Hepatocyte (in vitro differentiated cells): ENCODE measurements at regions not wholly inside any gene's neighbourhood (a gene's known extent, or its start where the extent isn't known, plus 50 kb on each side); places are given as distances from the start of the nearest gene placed in this dataset.

Experiments
- DNase-seq: peaks from one replicate; pipeline ENCODE4 v3.0.0-alpha.2; 2016; ENCODE audit warnings: low spot score
- H2AFZ ChIP-seq: fragments of 200-600 bp; sonication (generic); 2 replicates; pipeline ENCODE4 v1.6.0; 2016; ENCODE audit warnings: antibody characterized with exemption, mild to moderate bottlenecking
- H3K27ac ChIP-seq: fragments of 200-600 bp; sonication (generic); 2 replicates; pipeline ENCODE4 v1.5.1; 2016; ENCODE audit warnings: mild to moderate bottlenecking
- H3K27me3 ChIP-seq: fragments of 200-600 bp; sonication (generic); 2 replicates; pipeline ENCODE4 v1.6.1; 2016
- H3K36me3 ChIP-seq: fragments of 200-600 bp; sonication (generic); replicated peaks from 2 replicates; pipeline ENCODE4 v1.5.1; 2016; ENCODE audit warnings: low read depth; ENCODE audit not compliant: insufficient read depth
- H3K4me1 ChIP-seq: fragments of 200-600 bp; sonication (generic); 2 replicates; pipeline ENCODE4 v1.5.1; 2016; ENCODE audit warnings: mild to moderate bottlenecking, moderate library complexity; ENCODE audit not compliant: insufficient read depth
- H3K4me2 ChIP-seq: fragments of 200-600 bp; sonication (generic); 2 replicates; pipeline ENCODE4 v1.6.0; 2016
- H3K4me3 ChIP-seq: fragments of 200-600 bp; sonication (generic); 2 replicates; pipeline ENCODE4 v1.5.1; 2016; ENCODE audit warnings: mild to moderate bottlenecking
- H3K79me2 ChIP-seq: fragments of 200-600 bp; sonication (generic); 2 replicates; pipeline ENCODE4 v1.6.0; 2017; ENCODE audit warnings: mild to moderate bottlenecking
- H3K9me2 ChIP-seq: fragments of 200-600 bp; sonication (generic); replicated peaks from 2 replicates; pipeline ENCODE4 v1.6.0; 2017; ENCODE audit warnings: mild to moderate bottlenecking; ENCODE audit not compliant: insufficient read depth
- H3K9me3 ChIP-seq: fragments of 200-600 bp; sonication (generic); 2 replicates; pipeline ENCODE4 v1.5.1; 2016; ENCODE audit warnings: low read depth, mild to moderate bottlenecking
- H4K20me1 ChIP-seq: fragments of 200-600 bp; sonication (generic); 2 replicates; pipeline ENCODE4 v1.6.0; 2016; ENCODE audit warnings: mild to moderate bottlenecking; ENCODE audit not compliant: insufficient read depth, poor library complexity, severe bottlenecking
- EZH2 ChIP-seq: fragments of 200-600 bp; sonication (generic); IDR thresholded peaks from 2 replicates; pipeline ENCODE4 v1.6.1; 2016; ENCODE audit warnings: antibody characterized with exemption, mild to moderate bottlenecking, borderline replicate concordance
- EZH2phosphoT487 ChIP-seq: fragments of 200-600 bp; sonication (generic); IDR thresholded peaks from one replicate; pipeline ENCODE4 v1.6.1; 2018; ENCODE audit warnings: antibody characterized with exemption, mild to moderate bottlenecking, low read depth, moderate library complexity; ENCODE audit not compliant: unreplicated experiment, severe bottlenecking
- WGBS: methylation state at CpG from one replicate; pipeline ENCODE4 v1.1.6; 2016; ENCODE audit warnings: low lambda C conversion rate; ENCODE audit errors: missing lambda C conversion rate; 5-methylcytosine and 5-hydroxymethylcytosine counted together
- TF ChIP-seq, protein P1 (sequence below): fragments of 200-600 bp; sonication (generic); IDR thresholded peaks from 2 replicates; pipeline ENCODE4 v1.5.1; 2016; ENCODE audit warnings: antibody characterized with exemption, mild to moderate bottlenecking; ENCODE audit not compliant: poor library complexity

DNA sequence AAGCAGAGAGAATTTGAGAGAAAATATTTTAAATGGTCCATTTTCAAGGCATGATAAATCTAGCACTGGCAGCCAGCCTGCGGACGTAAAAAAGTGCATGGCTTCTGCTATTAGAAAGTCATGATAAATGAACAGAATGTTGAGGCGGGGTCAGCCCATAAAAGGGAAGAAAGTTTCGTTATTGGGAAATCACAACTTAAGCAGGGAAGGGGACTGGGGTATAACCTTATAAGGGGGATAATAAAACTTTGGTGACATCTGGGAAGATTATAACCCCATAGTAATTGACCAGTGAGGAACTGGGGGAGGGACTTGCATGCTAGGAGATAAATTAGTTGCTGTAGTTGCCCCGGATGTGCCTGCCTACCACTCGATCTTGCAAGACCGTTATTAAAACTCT, 88.4 kb upstream of the PLSCR4 start:
- Histone ChIP-seq H3K9me2 (no peaks in the 10 kb centered on the region), H3K4me1 (no peaks in the 10 kb centered on the region), H4K20me1 (no peaks in the 10 kb centered on the region), H3K36me3 (no peaks in the 10 kb centered on the region), H3K27ac (no peak overlapping the region), H3K4me3 (no peak overlapping the region), H2AFZ (no peak overlapping the region), H3K27me3 (no peaks in the 10 kb centered on the region), H3K79me2 (no peaks in the 10 kb centered on the region), H3K4me2 (no peak overlapping the region), H3K9me3 (no peaks in the 10 kb centered on the region)
- DNase-seq, result no peak
- 90% methylated on average over 7 of the region's 7 CpGs for whole genome bisulfite sequencing
- TF ChIP-seq EZH2 (no peak), EZH2phosphoT487 (no peak)
- TF ChIP-seq, protein P1, sequence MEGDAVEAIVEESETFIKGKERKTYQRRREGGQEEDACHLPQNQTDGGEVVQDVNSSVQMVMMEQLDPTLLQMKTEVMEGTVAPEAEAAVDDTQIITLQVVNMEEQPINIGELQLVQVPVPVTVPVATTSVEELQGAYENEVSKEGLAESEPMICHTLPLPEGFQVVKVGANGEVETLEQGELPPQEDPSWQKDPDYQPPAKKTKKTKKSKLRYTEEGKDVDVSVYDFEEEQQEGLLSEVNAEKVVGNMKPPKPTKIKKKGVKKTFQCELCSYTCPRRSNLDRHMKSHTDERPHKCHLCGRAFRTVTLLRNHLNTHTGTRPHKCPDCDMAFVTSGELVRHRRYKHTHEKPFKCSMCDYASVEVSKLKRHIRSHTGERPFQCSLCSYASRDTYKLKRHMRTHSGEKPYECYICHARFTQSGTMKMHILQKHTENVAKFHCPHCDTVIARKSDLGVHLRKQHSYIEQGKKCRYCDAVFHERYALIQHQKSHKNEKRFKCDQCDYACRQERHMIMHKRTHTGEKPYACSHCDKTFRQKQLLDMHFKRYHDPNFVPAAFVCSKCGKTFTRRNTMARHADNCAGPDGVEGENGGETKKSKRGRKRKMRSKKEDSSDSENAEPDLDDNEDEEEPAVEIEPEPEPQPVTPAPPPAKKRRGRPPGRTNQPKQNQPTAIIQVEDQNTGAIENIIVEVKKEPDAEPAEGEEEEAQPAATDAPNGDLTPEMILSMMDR, result no peak

DNA sequence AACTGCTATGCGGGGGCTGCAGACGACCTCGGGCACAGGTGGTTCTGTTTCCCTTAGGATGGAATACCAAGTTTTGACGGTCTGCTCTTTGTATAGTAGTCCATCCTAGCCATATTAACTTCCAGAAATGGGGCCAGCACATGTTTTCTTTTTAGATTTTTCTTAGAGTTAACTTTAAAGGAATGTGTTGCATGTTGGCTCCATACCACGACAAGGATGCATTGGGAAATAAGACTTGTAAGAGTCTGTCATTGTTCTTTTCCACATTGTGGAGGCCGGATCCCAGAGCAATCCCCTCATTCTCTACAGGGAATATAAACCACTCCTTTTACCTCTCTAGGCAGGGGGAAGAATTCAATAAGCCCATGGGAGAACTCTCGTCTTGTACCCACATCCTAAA, 87.1 kb upstream of the PLSCR4 start:
- no peak overlapping the region for H3K4me3 ChIP-seq
- no peak overlapping the region for H2AFZ ChIP-seq
- 94% methylated on average over 7 of the region's 7 CpGs for whole genome bisulfite sequencing
- no peak for DNase-seq
- TF ChIP-seq EZH2phosphoT487 (no peak), EZH2 (no peak)
- TF ChIP-seq, protein P1, result no peak
- H3K4me2 ChIP-seq, result no peak overlapping the region
- H3K79me2 ChIP-seq, result no peaks in the 10 kb centered on the region
- H3K36me3 ChIP-seq, result no peaks in the 10 kb centered on the region
- H3K9me2 ChIP-seq, result no peaks in the 10 kb centered on the region
- no peak overlapping the region for H3K27ac ChIP-seq
- H3K27me3 ChIP-seq, result no peaks in the 10 kb centered on the region
- H3K4me1 ChIP-seq, result no peaks in the 10 kb centered on the region
- no peaks in the 10 kb centered on the region for H3K9me3 ChIP-seq
- no peaks in the 10 kb centered on the region for H4K20me1 ChIP-seq

DNA sequence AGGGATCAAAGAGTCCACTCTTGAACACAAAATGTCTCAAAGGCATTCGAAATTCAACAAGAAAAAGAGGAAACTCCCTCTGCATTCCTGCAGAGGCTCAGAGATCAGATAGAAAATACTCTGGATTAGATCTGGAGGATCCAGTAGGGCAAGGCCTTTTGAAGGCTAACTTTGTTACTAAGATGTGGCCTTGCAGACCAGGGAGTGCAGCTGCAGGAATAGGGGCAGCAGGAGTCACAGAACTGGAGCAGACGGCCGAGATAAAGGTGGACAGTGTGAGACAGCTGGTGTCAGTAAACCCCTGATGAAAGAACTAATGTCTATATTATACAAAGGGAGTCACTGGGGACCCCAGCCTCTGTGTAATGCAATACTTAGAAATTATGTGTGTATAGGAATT, 84.5 kb upstream of the PLSCR4 start:
- H3K9me3 ChIP-seq, result no peaks in the 10 kb centered on the region
- DNase-seq, result no peak
- no peaks in the 10 kb centered on the region for H4K20me1 ChIP-seq
- H3K27ac ChIP-seq, result no peak overlapping the region
- H3K79me2 ChIP-seq, result no peaks in the 10 kb centered on the region
- no peaks in the 10 kb centered on the region for H3K36me3 ChIP-seq
- 67% methylated on average over 3 of the region's 3 CpGs for WGBS
- TF ChIP-seq, protein P1, result no peak
- TF ChIP-seq EZH2phosphoT487, result no peak
- no peak for TF ChIP-seq EZH2
- no peak overlapping the region for H3K4me3 ChIP-seq
- H2AFZ ChIP-seq, result no peak overlapping the region
- no peaks in the 10 kb centered on the region for H3K27me3 ChIP-seq
- H3K9me2 ChIP-seq, result no peaks in the 10 kb centered on the region
- no peaks in the 10 kb centered on the region for H3K4me1 ChIP-seq
- no peak overlapping the region for H3K4me2 ChIP-seq

DNA sequence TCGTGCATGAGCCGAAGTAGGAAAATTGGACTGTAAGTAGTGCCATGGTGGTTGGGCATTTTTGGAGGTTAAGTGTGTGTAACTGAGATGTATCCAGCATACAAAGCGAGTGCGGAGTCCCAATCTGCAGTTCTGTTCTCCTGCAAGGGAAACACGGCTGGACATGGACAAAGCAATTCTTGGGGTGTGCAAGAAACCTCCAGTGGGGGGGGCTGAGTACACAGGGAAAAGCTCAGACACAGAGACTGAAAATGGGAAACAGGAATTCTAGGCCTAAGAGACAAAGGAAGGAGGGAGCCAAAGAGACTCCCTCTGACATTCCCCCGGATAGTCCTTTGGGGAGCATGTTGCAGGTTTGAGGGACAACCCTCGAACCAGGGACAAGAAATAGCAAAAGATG, 83.2 kb upstream of the PLSCR4 start:
- 94% methylated on average over 7 of the region's 7 CpGs for WGBS
- no peak overlapping the region for H3K4me2 ChIP-seq
- H3K27ac ChIP-seq, result no peak overlapping the region
- H2AFZ ChIP-seq, result no peak overlapping the region
- no peaks in the 10 kb centered on the region for H3K27me3 ChIP-seq
- H4K20me1 ChIP-seq, result no peaks in the 10 kb centered on the region
- no peaks in the 10 kb centered on the region for H3K36me3 ChIP-seq
- no peaks in the 10 kb centered on the region for H3K9me2 ChIP-seq
- DNase-seq, result peak; percentile 18
- no peaks in the 10 kb centered on the region for H3K9me3 ChIP-seq
- H3K4me1 ChIP-seq, result no peaks in the 10 kb centered on the region
- TF ChIP-seq, protein P1, result peak; percentile 24
- no peak for TF ChIP-seq EZH2
- TF ChIP-seq EZH2phosphoT487, result no peak
- no peak overlapping the region for H3K4me3 ChIP-seq
- no peaks in the 10 kb centered on the region for H3K79me2 ChIP-seq
